ENCODE measurements at regions not wholly inside any gene's neighbourhood (a gene's known extent, or its start where the extent isn't known, plus 50 kb on each side); places are given as distances from the start of the nearest gene placed in this dataset.

DNA sequence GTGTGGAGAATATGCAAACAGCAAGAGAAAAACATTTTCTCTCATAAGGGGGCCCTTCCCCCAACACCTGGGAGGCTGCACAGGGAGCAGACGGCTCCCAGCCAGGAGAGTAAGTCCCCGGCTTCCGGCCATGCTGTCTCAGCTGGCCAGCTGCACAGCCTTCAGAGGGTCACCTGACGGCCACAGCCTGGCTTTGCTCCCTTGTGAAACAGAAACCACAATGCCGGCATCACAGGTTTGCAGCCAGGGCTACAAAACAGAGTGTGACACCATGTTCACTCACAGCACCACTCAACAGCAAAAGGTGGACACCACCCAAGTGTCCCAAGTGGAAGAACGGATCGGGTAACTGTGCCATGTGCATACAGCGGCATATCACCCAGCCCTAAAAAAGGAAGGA is 86.9 kb upstream of the GPC1 start:
- TF ChIP-seq, protein P1, sequence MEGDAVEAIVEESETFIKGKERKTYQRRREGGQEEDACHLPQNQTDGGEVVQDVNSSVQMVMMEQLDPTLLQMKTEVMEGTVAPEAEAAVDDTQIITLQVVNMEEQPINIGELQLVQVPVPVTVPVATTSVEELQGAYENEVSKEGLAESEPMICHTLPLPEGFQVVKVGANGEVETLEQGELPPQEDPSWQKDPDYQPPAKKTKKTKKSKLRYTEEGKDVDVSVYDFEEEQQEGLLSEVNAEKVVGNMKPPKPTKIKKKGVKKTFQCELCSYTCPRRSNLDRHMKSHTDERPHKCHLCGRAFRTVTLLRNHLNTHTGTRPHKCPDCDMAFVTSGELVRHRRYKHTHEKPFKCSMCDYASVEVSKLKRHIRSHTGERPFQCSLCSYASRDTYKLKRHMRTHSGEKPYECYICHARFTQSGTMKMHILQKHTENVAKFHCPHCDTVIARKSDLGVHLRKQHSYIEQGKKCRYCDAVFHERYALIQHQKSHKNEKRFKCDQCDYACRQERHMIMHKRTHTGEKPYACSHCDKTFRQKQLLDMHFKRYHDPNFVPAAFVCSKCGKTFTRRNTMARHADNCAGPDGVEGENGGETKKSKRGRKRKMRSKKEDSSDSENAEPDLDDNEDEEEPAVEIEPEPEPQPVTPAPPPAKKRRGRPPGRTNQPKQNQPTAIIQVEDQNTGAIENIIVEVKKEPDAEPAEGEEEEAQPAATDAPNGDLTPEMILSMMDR (IDR thresholded peaks at IDR 0.05) = no peak
- no peak for TF ChIP-seq POLR2A (IDR thresholded peaks at IDR 0.05)
- peaks cover 0 to 10% (median 0%) of the 10 kb centered on the region in 3 donors for H3K9me3 ChIP-seq (replicated peaks in 1 of 3)
- H3K36me3 ChIP-seq (replicated peaks in 1 of 2) = no peaks in the 10 kb centered on the region
- no peaks in the 10 kb centered on the region for H3K27me3 ChIP-seq
- no peak overlapping the region for H3K4me3 ChIP-seq
- no peaks in the 10 kb centered on the region for H3K4me1 ChIP-seq (replicated peaks in 1 of 2)
- intact Hi-C loops (cut with DNase I) = loop anchor here in 1 of 2 donors (5.0 kb wide), 1 partner anchor 79 kb away; no protein-coding TSS in a partner anchor
- DNase-seq = peak in 1 of 7 donors; percentile 20
- no peak overlapping the region for H3K27ac ChIP-seq
- 76 to 92% (median 84%) methylated on average over 4 to 8 of the region's 8 CpGs for WGBS, 4 donors

DNA sequence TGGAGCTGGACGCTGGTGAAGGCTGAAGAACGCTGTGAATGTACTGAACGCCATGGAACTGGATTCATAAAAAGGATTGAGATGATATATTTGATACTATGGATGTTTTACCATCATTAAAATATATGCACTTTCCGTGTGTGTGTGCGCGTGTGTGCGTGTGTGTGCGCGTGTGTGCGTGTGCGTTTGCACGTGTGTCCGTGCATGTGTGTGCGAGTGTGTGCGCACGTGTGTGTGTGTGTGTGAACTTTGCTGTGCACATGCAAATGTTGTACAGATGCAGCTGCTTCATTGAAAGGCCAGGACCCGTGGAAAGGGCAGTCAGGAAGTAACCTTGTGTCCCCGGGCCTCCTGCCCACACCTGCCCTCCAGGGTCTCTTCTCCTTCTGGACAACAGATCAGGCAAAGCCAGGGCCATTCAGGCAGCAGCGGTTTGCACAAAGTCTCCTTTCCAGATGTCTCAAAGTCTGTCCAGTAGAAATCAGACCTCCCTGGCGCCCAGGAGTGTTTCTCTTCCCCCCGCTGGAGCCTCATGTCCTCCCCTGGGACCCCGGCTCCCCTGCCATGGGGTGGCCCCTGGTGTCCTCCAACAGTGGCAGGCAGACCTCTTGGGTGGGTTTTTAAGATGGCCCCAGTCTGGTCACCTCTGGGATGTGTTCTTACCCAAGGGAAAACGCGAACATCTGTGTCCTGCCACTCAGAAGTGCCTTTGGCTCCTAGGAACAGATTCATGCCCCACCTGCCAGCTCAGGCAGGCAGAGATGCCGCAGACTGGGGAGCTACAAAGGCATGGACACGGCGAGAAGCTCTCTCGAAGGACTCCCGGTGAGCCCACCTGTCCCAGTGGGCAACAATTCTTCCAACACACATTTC is 86.1 kb upstream of the GPC1 start:
- no peak for DNase-seq
- TF ChIP-seq, protein P1 (IDR thresholded peaks at IDR 0.05) = no peak
- no peak for TF ChIP-seq POLR2A (IDR thresholded peaks at IDR 0.05)
- intact Hi-C loops (cut with DNase I) = loop anchor here in 1 of 2 donors (5.0 kb wide), 1 partner anchor 78 kb away; no protein-coding TSS in a partner anchor
- Histone ChIP-seq H3K4me1 (replicated peaks in 1 of 2) (no peaks in the 10 kb centered on the region), H3K4me3 (no peak overlapping the region), H3K27ac (no peak overlapping the region), H3K27me3 (no peaks in the 10 kb centered on the region), H3K9me3 (replicated peaks in 1 of 3) (peaks cover 0 to 10% (median 0%) of the 10 kb centered on the region in 3 donors), H3K36me3 (replicated peaks in 1 of 2) (no peaks in the 10 kb centered on the region)
- 77 to 90% (median 83%) methylated on average over 24 to 29 of the region's 29 CpGs for WGBS, 4 donors

DNA sequence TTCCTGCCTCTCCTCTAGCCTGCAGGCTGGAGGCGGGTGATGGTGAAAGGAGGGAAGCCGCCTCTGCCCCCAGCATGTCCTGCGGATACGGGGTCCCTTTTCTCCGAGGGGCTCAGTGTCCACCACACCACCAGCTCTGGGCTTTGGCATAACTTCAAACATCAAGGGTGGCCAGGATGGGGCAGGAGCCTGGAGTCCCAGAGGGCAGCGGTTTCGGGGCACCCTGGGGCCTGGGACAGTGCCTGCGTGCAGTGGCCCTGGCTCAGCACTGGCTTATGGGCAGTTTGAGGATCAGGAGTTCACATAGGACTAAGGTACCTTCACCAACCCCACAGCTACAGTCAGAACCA is 85.5 kb upstream of the GPC1 start:
- no peaks in the 10 kb centered on the region for H3K27me3 ChIP-seq
- no peaks in the 10 kb centered on the region for H3K4me1 ChIP-seq (replicated peaks in 1 of 2)
- peaks cover 0 to 4% (median 0%) of the 10 kb centered on the region in 3 donors for H3K9me3 ChIP-seq (replicated peaks in 1 of 3)
- intact Hi-C loops (cut with DNase I) = no loop called here
- H3K27ac ChIP-seq = no peak overlapping the region
- DNase-seq = no peak
- WGBS, 4 donors = 95 to 100% (median 96%) methylated on average over 2 to 8 of the region's 8 CpGs
- no peak for TF ChIP-seq POLR2A (IDR thresholded peaks at IDR 0.05)
- TF ChIP-seq, protein P1 (IDR thresholded peaks at IDR 0.05) = no peak
- no peak overlapping the region for H3K4me3 ChIP-seq
- no peaks in the 10 kb centered on the region for H3K36me3 ChIP-seq (replicated peaks in 1 of 2)

DNA sequence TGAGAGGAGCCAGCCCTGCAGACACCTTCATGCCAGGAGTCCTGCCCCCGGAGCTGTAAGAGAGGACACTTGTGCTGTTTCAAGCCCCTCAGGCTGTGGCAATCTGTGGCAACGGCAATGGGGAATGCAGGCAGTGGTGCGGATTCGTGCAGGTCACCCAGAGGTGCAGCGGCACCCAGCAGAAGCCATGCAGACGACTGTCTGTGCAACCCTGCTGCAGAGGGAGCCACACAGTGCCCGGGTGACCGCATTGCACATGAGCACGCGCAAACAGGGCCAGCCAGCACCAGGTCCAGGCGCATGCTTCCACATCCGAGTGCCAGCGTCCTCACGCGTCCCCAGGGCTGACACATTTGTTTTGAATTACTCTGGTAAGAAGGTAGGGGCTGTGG is 84.8 kb upstream of the GPC1 start:
- TF ChIP-seq, protein P1 (IDR thresholded peaks at IDR 0.05) = no peak
- no peak for TF ChIP-seq POLR2A (IDR thresholded peaks at IDR 0.05)
- Histone ChIP-seq H3K9me3 (replicated peaks in 1 of 3) (no peaks in the 10 kb centered on the region), H3K4me1 (replicated peaks in 1 of 2) (no peaks in the 10 kb centered on the region), H3K4me3 (no peak overlapping the region), H3K27me3 (no peaks in the 10 kb centered on the region), H3K27ac (no peak overlapping the region), H3K36me3 (replicated peaks in 1 of 2) (no peaks in the 10 kb centered on the region)
- intact Hi-C loops (cut with DNase I) = no loop called here
- DNase-seq = no peak
- WGBS, 4 donors = 84 to 92% (median 90%) methylated on average over 7 to 15 of the region's 15 CpGs
